ENCODE measurements at regions not wholly inside any gene's neighbourhood (a gene's known extent, or its start where the extent isn't known, plus 50 kb on each side); places are given as distances from the start of the nearest gene placed in this dataset.

- TF ChIP-seq CTCF (IDR thresholded peaks at IDR 0.05) (no peak), ZFX (IDR thresholded peaks at IDR 0.05; ENCODE audit: borderline replicate concordance) (no peak)
These were observed 842.1 kb upstream of the INTU start for GRCh38 chr4:126790633-126791032.

GRCh38 chr4:126794363-126794762 lies 838.4 kb upstream of the INTU start:
- TF ChIP-seq ZFX (IDR thresholded peaks at IDR 0.05; ENCODE audit: borderline replicate concordance) (no peak), CTCF (IDR thresholded peaks at IDR 0.05) (no peak)

More at GRCh38 chr4:126790633-126791032, 842.1 kb upstream of the INTU start:
- no peak overlapping the region for H3K27ac ChIP-seq

GRCh38 chr4:126798214-126798613 lies 834.5 kb upstream of the INTU start:
- no peak for TF ChIP-seq CTCF (IDR thresholded peaks at IDR 0.05)
- no peak for TF ChIP-seq ZFX (IDR thresholded peaks at IDR 0.05; ENCODE audit: borderline replicate concordance)
- no peak overlapping the region for H3K27ac ChIP-seq

More at GRCh38 chr4:126794363-126794762, 838.4 kb upstream of the INTU start:
- H3K27ac ChIP-seq, result no peak overlapping the region

GRCh38 chr4:126799416-126799815 lies 833.3 kb upstream of the INTU start:
- no peak overlapping the region for H3K27ac ChIP-seq
- TF ChIP-seq CTCF (IDR thresholded peaks at IDR 0.05) (no peak), ZFX (IDR thresholded peaks at IDR 0.05; ENCODE audit: borderline replicate concordance) (no peak)

GRCh38 chr4:126799971-126800574 lies 832.7 kb upstream of the INTU start:
- H3K27ac ChIP-seq, result no peak overlapping the region
- TF ChIP-seq ZFX (IDR thresholded peaks at IDR 0.05; ENCODE audit: borderline replicate concordance), result no peak
- TF ChIP-seq CTCF (IDR thresholded peaks at IDR 0.05), result no peak

- H3K27ac ChIP-seq, result no peak overlapping the region
- TF ChIP-seq CTCF (IDR thresholded peaks at IDR 0.05) (no peak), ZFX (IDR thresholded peaks at IDR 0.05; ENCODE audit: borderline replicate concordance) (no peak)
These were observed 832.1 kb upstream of the INTU start for GRCh38 chr4:126800575-126801141.

GRCh38 chr4:126807132-126807531 lies 825.6 kb upstream of the INTU start:
- TF ChIP-seq ZFX (IDR thresholded peaks at IDR 0.05; ENCODE audit: borderline replicate concordance) (no peak), CTCF (IDR thresholded peaks at IDR 0.05) (no peak)
- H3K27ac ChIP-seq, result no peak overlapping the region

All from 22Rv1 (cell line).